ENCODE measurements at regions not wholly inside any gene's neighbourhood (a gene's known extent, or its start where the extent isn't known, plus 50 kb on each side); places are given as distances from the start of the nearest gene placed in this dataset.

DNA sequence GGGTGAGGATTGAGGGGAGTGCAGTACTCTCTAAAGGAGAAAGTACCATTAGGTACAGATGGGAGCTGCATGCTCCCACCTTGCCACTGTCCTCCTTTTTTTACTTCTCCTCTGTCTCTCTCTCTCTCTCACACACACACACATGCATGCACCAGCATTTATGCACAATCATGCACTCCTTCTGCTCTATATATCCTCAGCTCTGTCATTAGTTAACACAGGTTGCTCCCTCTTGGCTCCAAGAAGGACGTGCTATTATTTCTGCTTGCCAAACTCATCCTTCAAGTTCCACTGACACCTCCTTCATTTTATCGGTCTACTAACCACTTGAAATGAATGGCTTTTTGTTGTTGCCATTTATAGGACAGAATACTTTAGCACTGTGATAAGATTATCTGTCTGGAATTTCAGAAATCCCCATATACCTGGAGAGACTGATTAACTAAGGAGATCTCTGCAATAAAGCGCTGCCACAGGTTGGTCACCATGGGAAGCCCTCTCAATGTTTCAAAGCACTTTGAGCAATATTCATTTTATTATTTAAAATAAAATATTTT lies 178.5 kb upstream of the TRIB2 start:
- H4K8ac ChIP-seq (ENCODE audit: low read depth, low read length) = no peak overlapping the region
- no peak overlapping the region for H3K23ac ChIP-seq (ENCODE audit: low read length)
- DNase-seq = no peak
- H3K79me1 ChIP-seq (ENCODE audit: low read length) = no peaks in the 10 kb centered on the region
- no peak overlapping the region for H3K4me2 ChIP-seq (ENCODE audit: low read length)
- H3K56ac ChIP-seq (ENCODE audit: low read length) = no peak overlapping the region
- H3K27me3 ChIP-seq (ENCODE audit: insufficient read depth, low read length, poor library complexity) = no peaks in the 10 kb centered on the region
- no peak overlapping the region for H2BK120ac ChIP-seq (ENCODE audit: low read depth, low read length)
- no peak overlapping the region for H3K4ac ChIP-seq (ENCODE audit: low read depth, low read length)
- H3K9ac ChIP-seq (ENCODE audit: low read length) = no peak overlapping the region
- no peak overlapping the region for H2BK15ac ChIP-seq (replicated peaks; ENCODE audit: low read depth)
- H4K5ac ChIP-seq (ENCODE audit: low read length) = no peak overlapping the region
- WGBS (ENCODE audit: extremely low coverage, insufficient coverage, low lambda C conversion rate) = no CpG with 5 or more reads among the region's 3 CpGs
- H3K36me3 ChIP-seq (ENCODE audit: control insufficient read depth, insufficient read depth, low read length) = no peaks in the 10 kb centered on the region
- no peaks in the 10 kb centered on the region for H3K79me2 ChIP-seq (ENCODE audit: control insufficient read depth, insufficient read depth, low read length)
- H3K27ac ChIP-seq (ENCODE audit: low read depth, low read length) = no peak overlapping the region
- no peaks in the 10 kb centered on the region for H3K4me1 ChIP-seq (ENCODE audit: control insufficient read depth, low read depth, low read length)
- H3K18ac ChIP-seq (ENCODE audit: low read length) = no peak overlapping the region
- no peak overlapping the region for H2AK5ac ChIP-seq (ENCODE audit: low read length)
- H2BK5ac ChIP-seq (ENCODE audit: low read length) = no peak overlapping the region
- no peak overlapping the region for H3K4me3 ChIP-seq (ENCODE audit: low read length)

- H3K79me1 ChIP-seq (ENCODE audit: low read length) = no peaks in the 10 kb centered on the region
Measured at GRCh38 chr2:12539336-12539735, 177.4 kb upstream of the TRIB2 start.

DNA sequence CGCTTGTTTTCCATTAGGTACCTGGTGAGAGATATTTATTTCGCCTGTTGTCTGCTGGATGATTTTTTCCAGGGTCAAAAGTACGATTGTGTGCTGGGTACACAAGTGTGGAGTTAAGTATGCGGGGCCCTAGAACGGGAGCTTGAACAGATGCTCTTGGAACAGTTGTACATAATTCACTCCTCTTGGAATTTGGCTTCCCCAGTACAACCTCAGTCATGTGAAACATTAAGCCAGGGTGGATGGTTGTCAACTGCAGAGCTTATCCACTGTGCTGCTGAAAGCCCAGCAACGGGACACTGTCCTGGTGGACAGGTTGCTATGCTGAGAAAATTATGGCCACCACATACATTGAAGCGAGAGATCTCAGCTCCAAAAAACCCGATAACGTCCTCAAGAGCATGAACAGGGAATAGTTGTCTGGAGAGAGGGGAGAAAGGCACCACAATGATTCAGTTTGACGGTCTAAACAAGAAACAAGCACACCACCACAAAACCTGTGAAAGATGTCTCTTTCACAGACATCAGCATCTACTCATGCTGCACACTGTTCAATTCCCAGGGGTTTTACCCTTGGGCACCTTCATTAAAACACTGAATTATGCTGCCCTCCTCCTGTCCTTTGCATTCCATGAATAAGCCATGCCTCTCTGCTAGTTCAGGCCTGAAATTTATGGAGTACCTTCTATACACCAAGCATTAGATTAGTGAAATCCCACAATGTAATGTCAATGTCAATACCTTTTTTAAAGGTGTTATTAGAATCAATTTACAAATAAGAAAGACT lies 176.8 kb upstream of the TRIB2 start:
- Histone ChIP-seq H4K5ac (ENCODE audit: low read length) (no peak overlapping the region), H3K27me3 (ENCODE audit: insufficient read depth, low read length, poor library complexity) (no peaks in the 10 kb centered on the region), H3K4ac (ENCODE audit: low read depth, low read length) (no peak overlapping the region), H4K8ac (ENCODE audit: low read depth, low read length) (no peak overlapping the region), H3K9ac (ENCODE audit: low read length) (no peak overlapping the region), H3K18ac (ENCODE audit: low read length) (no peak overlapping the region), H3K56ac (ENCODE audit: low read length) (no peak overlapping the region), H3K23ac (ENCODE audit: low read length) (no peak overlapping the region), H3K27ac (ENCODE audit: low read depth, low read length) (no peak overlapping the region), H2AK5ac (ENCODE audit: low read length) (no peak overlapping the region), H3K4me2 (ENCODE audit: low read length) (no peak overlapping the region), H3K4me3 (ENCODE audit: low read length) (no peak overlapping the region), H2BK15ac (replicated peaks; ENCODE audit: low read depth) (no peak overlapping the region), H2BK5ac (ENCODE audit: low read length) (no peak overlapping the region), H3K36me3 (ENCODE audit: control insufficient read depth, insufficient read depth, low read length) (no peaks in the 10 kb centered on the region), H3K79me1 (ENCODE audit: low read length) (no peaks in the 10 kb centered on the region), H3K79me2 (ENCODE audit: control insufficient read depth, insufficient read depth, low read length) (no peaks in the 10 kb centered on the region), H2BK120ac (ENCODE audit: low read depth, low read length) (no peak overlapping the region), H3K4me1 (ENCODE audit: control insufficient read depth, low read depth, low read length) (no peaks in the 10 kb centered on the region)
- no CpG with 5 or more reads among the region's 10 CpGs for WGBS (ENCODE audit: extremely low coverage, insufficient coverage, low lambda C conversion rate)
- DNase-seq = no peak

More at GRCh38 chr2:12539336-12539735, 177.4 kb upstream of the TRIB2 start:
- Histone ChIP-seq H2BK120ac (ENCODE audit: low read depth, low read length) (no peak overlapping the region), H3K27ac (ENCODE audit: low read depth, low read length) (no peak overlapping the region), H3K56ac (ENCODE audit: low read length) (no peak overlapping the region), H3K4ac (ENCODE audit: low read depth, low read length) (no peak overlapping the region), H3K9ac (ENCODE audit: low read length) (no peak overlapping the region), H3K18ac (ENCODE audit: low read length) (no peak overlapping the region), H4K5ac (ENCODE audit: low read length) (no peak overlapping the region), H4K8ac (ENCODE audit: low read depth, low read length) (no peak overlapping the region), H2BK5ac (ENCODE audit: low read length) (no peak overlapping the region), H3K4me1 (ENCODE audit: control insufficient read depth, low read depth, low read length) (no peaks in the 10 kb centered on the region), H2AK5ac (ENCODE audit: low read length) (no peak overlapping the region), H3K79me2 (ENCODE audit: control insufficient read depth, insufficient read depth, low read length) (no peaks in the 10 kb centered on the region), H3K27me3 (ENCODE audit: insufficient read depth, low read length, poor library complexity) (no peaks in the 10 kb centered on the region), H3K23ac (ENCODE audit: low read length) (no peak overlapping the region), H3K4me2 (ENCODE audit: low read length) (no peak overlapping the region), H3K4me3 (ENCODE audit: low read length) (no peak overlapping the region), H3K36me3 (ENCODE audit: control insufficient read depth, insufficient read depth, low read length) (no peaks in the 10 kb centered on the region), H2BK15ac (replicated peaks; ENCODE audit: low read depth) (no peak overlapping the region)
- DNase-seq = no peak
- WGBS (ENCODE audit: extremely low coverage, insufficient coverage, low lambda C conversion rate) = no CpG with 5 or more reads among the region's 9 CpGs

DNA sequence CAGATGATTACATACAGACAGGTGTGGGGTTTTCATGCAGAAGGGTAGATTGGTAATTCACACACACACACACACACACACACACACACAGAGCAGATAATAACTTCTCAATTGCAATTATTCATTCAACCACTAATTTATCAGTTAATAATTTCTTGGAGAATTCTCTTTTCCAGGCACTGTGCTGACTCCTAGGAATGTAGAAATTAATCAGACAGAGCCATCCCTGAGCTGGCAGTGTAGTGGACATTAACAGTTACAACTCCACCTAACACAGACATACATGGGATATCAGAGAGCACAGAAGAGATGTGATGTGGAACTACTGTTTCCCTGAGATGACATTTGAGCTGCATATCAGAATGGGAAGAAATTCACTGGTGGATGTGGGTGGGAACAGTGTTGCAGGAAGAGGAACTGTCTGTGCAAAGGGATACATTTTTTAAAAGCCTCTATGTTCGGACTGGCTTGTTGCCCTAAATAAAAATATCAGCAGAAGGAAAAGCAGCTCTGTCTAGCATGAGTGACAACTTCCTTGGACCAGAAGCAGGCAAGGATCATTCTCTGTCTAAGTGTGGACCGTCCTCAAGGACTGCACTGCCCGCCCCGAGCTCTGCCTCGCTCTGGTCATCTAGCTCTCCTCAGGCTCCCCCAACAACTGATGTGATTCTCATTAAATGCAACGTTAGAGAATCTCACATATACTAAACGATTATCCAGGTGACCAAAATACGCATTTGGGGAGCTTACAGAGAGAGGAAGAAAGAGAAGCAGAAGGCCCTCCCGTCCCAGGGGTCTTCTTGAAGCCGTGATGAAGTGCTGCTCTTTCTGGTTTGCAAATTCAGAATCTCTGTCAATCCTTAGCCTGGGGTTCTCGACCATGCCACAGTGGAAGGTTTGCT lies 173.4 kb upstream of the TRIB2 start:
- Histone ChIP-seq H3K36me3 (ENCODE audit: control insufficient read depth, insufficient read depth, low read length) (no peaks in the 10 kb centered on the region), H3K4me3 (ENCODE audit: low read length) (no peak overlapping the region), H3K4me2 (ENCODE audit: low read length) (no peak overlapping the region), H4K5ac (ENCODE audit: low read length) (no peak overlapping the region), H3K23ac (ENCODE audit: low read length) (no peak overlapping the region), H4K8ac (ENCODE audit: low read depth, low read length) (no peak overlapping the region), H3K9ac (ENCODE audit: low read length) (no peak overlapping the region), H3K79me1 (ENCODE audit: low read length) (no peaks in the 10 kb centered on the region), H3K18ac (ENCODE audit: low read length) (no peak overlapping the region), H3K27me3 (ENCODE audit: insufficient read depth, low read length, poor library complexity) (no peaks in the 10 kb centered on the region), H3K79me2 (ENCODE audit: control insufficient read depth, insufficient read depth, low read length) (no peaks in the 10 kb centered on the region), H2BK120ac (ENCODE audit: low read depth, low read length) (no peak overlapping the region), H2BK15ac (replicated peaks; ENCODE audit: low read depth) (no peak overlapping the region), H2BK5ac (ENCODE audit: low read length) (no peak overlapping the region), H3K4me1 (ENCODE audit: control insufficient read depth, low read depth, low read length) (no peaks in the 10 kb centered on the region), H2AK5ac (ENCODE audit: low read length) (no peak overlapping the region), H3K4ac (ENCODE audit: low read depth, low read length) (no peak overlapping the region), H3K27ac (ENCODE audit: low read depth, low read length) (no peak overlapping the region), H3K56ac (ENCODE audit: low read length) (no peak overlapping the region)
- DNase-seq = no peak
- WGBS (ENCODE audit: extremely low coverage, insufficient coverage, low lambda C conversion rate) = no CpG with 5 or more reads among the region's 11 CpGs

GRCh38 chr2:12543978-12544558 lies 172.7 kb upstream of the TRIB2 start:
- Histone ChIP-seq H3K4me1 (ENCODE audit: control insufficient read depth, low read depth, low read length) (no peaks in the 10 kb centered on the region), H3K79me1 (ENCODE audit: low read length) (no peaks in the 10 kb centered on the region), H2AK5ac (ENCODE audit: low read length) (no peak overlapping the region), H4K8ac (ENCODE audit: low read depth, low read length) (no peak overlapping the region), H3K79me2 (ENCODE audit: control insufficient read depth, insufficient read depth, low read length) (no peaks in the 10 kb centered on the region), H3K9ac (ENCODE audit: low read length) (no peak overlapping the region), H3K27me3 (ENCODE audit: insufficient read depth, low read length, poor library complexity) (no peaks in the 10 kb centered on the region), H2BK120ac (ENCODE audit: low read depth, low read length) (no peak overlapping the region), H2BK5ac (ENCODE audit: low read length) (no peak overlapping the region), H3K4me2 (ENCODE audit: low read length) (no peak overlapping the region), H3K4me3 (ENCODE audit: low read length) (no peak overlapping the region), H3K27ac (ENCODE audit: low read depth, low read length) (no peak overlapping the region), H3K36me3 (ENCODE audit: control insufficient read depth, insufficient read depth, low read length) (no peaks in the 10 kb centered on the region), H3K56ac (ENCODE audit: low read length) (no peak overlapping the region), H3K4ac (ENCODE audit: low read depth, low read length) (no peak overlapping the region), H3K23ac (ENCODE audit: low read length) (no peak overlapping the region), H3K18ac (ENCODE audit: low read length) (no peak overlapping the region), H2BK15ac (replicated peaks; ENCODE audit: low read depth) (no peak overlapping the region), H4K5ac (ENCODE audit: low read length) (no peak overlapping the region)
- WGBS (ENCODE audit: extremely low coverage, insufficient coverage, low lambda C conversion rate) = no CpG with 5 or more reads among the region's 7 CpGs
- no peak for DNase-seq

Measured in mesendoderm (in vitro differentiated cells).